Lower leg skin (tissue), 4 donors: ENCODE measurements at regions not wholly inside any gene's neighbourhood (a gene's known extent, or its start where the extent isn't known, plus 50 kb on each side); places are given as distances from the start of the nearest gene placed in this dataset.

ENCODE experiments used
- DNase-seq, 2 donors: peaks; one replicate each; pipeline ENCODE4 v3.0.0-alpha.2; 2019; ENCODE audit warnings: low spot score in 2 of 2
- H3K4me3 ChIP-seq: fragments of 200-600 bp; sonication (generic); 2 replicates; pipeline ENCODE4 v1.5.1; 2017; ENCODE audit warnings: mild to moderate bottlenecking, low read depth; ENCODE audit not compliant: poor library complexity, severe bottlenecking
- POLR2A ChIP-seq, 2 donors: fragments of 450-650 bp; IDR thresholded peaks; one replicate each; pipeline ENCODE4 v1.6.1; 2016 to 2017; ENCODE audit warnings: antibody characterized with exemption in 2 of 2, mild to moderate bottlenecking in 1 of 2, moderate library complexity in 1 of 2
- WGBS, 2 donors: methylation state at CpG; one replicate each; pipeline ENCODE4 v1.1.5; 2018; 5-methylcytosine and 5-hydroxymethylcytosine counted together
- intact Hi-C: fragments of 100-400 bp; cut with DNase I; formaldehyde crosslinking; loops from one replicate; pipeline ENCODE4 v1.15.0; 2023; ENCODE audit warnings: low total_unique reads
- TF ChIP-seq, protein P1 (sequence below), 3 donors: fragments of 450-650 bp; IDR thresholded peaks; one replicate each; pipeline ENCODE4 v1.5.1; 2016; ENCODE audit warnings: antibody characterized with exemption in 3 of 3, mild to moderate bottlenecking in 3 of 3, moderate library complexity in 2 of 3

DNA sequence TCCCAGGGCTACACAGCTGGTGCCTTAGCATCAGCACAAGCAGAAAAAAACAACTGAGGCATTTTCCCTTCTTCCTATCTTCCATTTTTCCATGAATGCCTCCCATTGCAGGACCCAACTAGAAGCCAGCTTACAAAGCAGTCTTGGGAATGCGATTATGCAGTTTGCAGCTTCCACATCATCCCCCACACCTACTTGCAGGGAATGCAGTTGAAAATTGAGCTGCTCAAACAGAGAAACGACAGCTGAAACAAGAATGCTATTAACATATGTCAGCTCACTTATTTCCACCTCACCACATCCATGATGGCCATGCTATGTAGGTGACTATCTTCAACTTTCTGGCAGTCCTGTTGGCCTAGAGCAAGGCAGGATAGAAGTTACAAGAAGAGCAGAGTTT, 150.6 kb upstream of the KCTD3 start:
- WGBS, 2 donors = 59 to 62% methylated on average over 2 of the region's 2 CpGs
- DNase-seq = no peak
- TF ChIP-seq, protein P1, sequence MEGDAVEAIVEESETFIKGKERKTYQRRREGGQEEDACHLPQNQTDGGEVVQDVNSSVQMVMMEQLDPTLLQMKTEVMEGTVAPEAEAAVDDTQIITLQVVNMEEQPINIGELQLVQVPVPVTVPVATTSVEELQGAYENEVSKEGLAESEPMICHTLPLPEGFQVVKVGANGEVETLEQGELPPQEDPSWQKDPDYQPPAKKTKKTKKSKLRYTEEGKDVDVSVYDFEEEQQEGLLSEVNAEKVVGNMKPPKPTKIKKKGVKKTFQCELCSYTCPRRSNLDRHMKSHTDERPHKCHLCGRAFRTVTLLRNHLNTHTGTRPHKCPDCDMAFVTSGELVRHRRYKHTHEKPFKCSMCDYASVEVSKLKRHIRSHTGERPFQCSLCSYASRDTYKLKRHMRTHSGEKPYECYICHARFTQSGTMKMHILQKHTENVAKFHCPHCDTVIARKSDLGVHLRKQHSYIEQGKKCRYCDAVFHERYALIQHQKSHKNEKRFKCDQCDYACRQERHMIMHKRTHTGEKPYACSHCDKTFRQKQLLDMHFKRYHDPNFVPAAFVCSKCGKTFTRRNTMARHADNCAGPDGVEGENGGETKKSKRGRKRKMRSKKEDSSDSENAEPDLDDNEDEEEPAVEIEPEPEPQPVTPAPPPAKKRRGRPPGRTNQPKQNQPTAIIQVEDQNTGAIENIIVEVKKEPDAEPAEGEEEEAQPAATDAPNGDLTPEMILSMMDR (IDR thresholded peaks at IDR 0.05) = no peak
- TF ChIP-seq POLR2A (IDR thresholded peaks at IDR 0.05) = no peak
- intact Hi-C loops = no loop called here
- no peak overlapping the region for H3K4me3 ChIP-seq

DNA sequence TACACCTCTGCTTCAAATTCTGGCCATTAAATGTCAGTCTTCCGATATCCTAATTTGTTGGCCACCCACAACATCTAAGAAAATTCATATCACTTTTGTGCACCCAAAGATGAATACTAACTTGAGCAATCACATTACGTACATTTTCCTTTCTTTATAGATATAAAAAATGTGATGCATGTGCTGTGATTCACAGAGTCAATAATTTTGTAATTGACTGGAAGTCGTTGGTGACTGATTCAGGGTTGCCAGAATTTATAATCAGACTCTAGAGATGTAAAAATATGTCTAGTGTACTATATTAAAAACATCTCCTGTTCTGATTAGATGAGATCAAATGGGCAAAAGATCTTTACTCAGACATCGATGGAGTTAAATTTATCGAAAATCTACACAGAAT, 150.0 kb upstream of the KCTD3 start:
- DNase-seq = no peak
- no peak for TF ChIP-seq POLR2A (IDR thresholded peaks at IDR 0.05)
- TF ChIP-seq, protein P1 (IDR thresholded peaks at IDR 0.05) = no peak
- 82 to 84% methylated on average over 5 of the region's 5 CpGs for WGBS, 2 donors
- intact Hi-C loops = no loop called here
- H3K4me3 ChIP-seq = no peak overlapping the region

DNA sequence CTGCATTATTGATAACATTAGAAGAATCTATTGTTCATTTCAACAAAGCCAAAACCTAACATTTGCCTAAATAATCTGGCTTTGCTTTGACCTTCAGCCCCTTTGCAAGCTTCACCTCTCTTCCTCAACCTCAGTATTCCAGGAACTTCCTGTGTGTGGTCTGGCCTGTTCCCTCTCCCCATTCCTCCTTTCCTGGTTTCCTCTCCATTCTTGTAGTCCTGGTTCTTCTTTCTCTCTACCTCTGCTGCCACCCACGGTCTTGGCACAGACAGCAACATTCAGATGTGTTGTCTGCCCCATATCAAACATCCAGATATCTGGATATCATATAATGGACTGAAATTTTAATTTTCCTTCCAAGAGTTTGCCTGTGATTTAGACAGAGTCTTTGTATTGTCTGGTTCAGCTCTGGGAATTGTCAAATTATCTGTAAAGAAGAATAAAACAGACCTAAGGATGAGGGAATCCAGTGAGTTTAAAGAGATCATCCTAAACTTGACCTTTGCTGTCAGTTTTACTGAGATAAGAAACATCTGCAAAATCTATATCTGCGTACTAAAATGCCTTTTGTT, 148.1 kb upstream of the KCTD3 start:
- DNase-seq = no peak
- 66 to 76% methylated on average over 2 of the region's 2 CpGs for WGBS, 2 donors
- TF ChIP-seq POLR2A (IDR thresholded peaks at IDR 0.05) = no peak
- TF ChIP-seq, protein P1 (IDR thresholded peaks at IDR 0.05) = no peak
- intact Hi-C loops = no loop called here
- H3K4me3 ChIP-seq = no peak overlapping the region

DNA sequence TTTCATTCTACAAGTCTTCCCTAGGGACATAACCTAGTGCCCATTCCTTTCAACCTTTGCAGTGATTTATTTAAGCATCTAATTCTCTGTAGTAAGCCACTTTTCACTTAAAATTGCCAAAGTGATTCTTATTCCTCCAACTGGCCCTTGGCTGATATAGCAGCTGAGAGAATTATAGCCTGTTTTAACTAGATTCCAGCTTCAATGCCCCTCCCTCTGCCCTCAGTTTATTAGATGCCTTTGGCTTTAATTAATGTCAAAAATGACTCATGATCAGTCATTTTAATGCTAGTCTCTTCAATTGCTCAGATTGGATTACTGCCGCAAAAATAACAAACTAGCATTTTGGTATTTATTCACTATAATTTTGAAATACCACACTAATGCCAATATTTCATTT, 145.4 kb upstream of the KCTD3 start:
- H3K4me3 ChIP-seq = no peak overlapping the region
- DNase-seq = no peak
- 19 to 50% methylated on average over 1 of the region's 1 CpG for WGBS, 2 donors
- intact Hi-C loops = no loop called here
- TF ChIP-seq POLR2A (IDR thresholded peaks at IDR 0.05) = no peak
- TF ChIP-seq, protein P1 (IDR thresholded peaks at IDR 0.05) = no peak

DNA sequence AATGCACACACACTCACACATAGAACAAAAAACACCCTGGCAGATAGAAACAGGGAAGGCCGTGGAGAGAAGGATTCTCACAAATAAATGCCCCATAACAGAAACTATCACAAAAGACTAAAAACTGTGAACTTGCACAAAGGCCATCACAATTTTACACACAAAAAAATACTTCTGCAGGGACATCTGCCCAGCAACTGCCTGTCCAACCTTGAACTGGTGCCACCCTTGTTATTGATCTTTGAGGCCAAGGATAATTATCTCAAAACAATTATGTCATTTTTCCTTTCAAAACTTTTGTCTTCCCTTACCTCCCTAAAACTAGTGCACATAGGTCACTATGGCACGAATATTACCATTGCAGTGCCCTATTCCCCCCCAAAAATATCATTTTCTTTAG, 143.8 kb upstream of the KCTD3 start:
- 46 to 64% methylated on average over 2 of the region's 2 CpGs for WGBS, 2 donors
- no peak overlapping the region for H3K4me3 ChIP-seq
- TF ChIP-seq, protein P1 (IDR thresholded peaks at IDR 0.05) = no peak
- no peak for TF ChIP-seq POLR2A (IDR thresholded peaks at IDR 0.05)
- no peak for DNase-seq
- intact Hi-C loops = no loop called here

DNA sequence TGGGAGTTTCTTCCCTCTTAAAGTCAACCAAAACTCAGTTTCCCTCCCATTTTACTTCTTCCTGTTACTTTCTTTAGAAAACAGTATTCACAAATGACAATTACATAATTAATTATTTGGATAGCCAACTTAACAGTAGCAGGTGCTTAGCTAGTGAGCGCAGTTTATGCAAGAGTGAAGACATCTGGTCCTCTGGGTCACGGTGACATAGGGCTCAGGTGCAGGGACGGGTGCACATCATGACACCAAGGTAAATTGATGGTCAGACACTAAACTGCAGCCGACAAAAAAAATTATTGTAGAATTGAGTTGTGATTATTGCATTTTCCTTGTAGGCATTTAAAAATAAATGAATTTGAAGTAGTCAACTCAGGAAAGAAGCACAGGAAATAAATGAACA, 142.0 kb upstream of the KCTD3 start:
- 89 to 90% methylated on average over 4 of the region's 4 CpGs for WGBS, 2 donors
- no peak for TF ChIP-seq POLR2A (IDR thresholded peaks at IDR 0.05)
- TF ChIP-seq, protein P1 (IDR thresholded peaks at IDR 0.05) = no peak
- intact Hi-C loops = no loop called here
- H3K4me3 ChIP-seq = no peak overlapping the region
- DNase-seq = no peak
